ENCODE measurements at regions not wholly inside any gene's neighbourhood (a gene's known extent, or its start where the extent isn't known, plus 50 kb on each side); places are given as distances from the start of the nearest gene placed in this dataset.

GRCh38 chr4:16437836-16438235 lies 211.6 kb upstream of the TAPT1 start:
- intact Hi-C loops (cut with DNase I), result no loop called here
- no peaks in the 10 kb centered on the region for H3K36me3 ChIP-seq
- no peak for DNase-seq
- TF ChIP-seq CTCF (IDR thresholded peaks at IDR 0.05), result no peak
- H3K27me3 ChIP-seq, result no peaks in the 10 kb centered on the region
- no peak for ATAC-seq
- WGBS, 2 donors, result 68 to 73% methylated on average over 2 of the region's 2 CpGs
- H3K9me3 ChIP-seq, result peaks cover 0 to 22% (median 7%) of the 10 kb centered on the region in 11 donors
- H3K27ac ChIP-seq, result peak overlapping the region in 1 of 10 donors; percentile 3
- no peak overlapping the region for H3K4me3 ChIP-seq
- H3K4me1 ChIP-seq, result peaks cover 0 to 12% (median 0%) of the 10 kb centered on the region in 9 donors

GRCh38 chr4:16431866-16432265 lies 205.6 kb upstream of the TAPT1 start:
- no peak overlapping the region for H3K27ac ChIP-seq
- no peaks in the 10 kb centered on the region for H3K27me3 ChIP-seq
- H3K9me3 ChIP-seq, result peaks cover 0 to 17% (median 0%) of the 10 kb centered on the region in 11 donors
- no peaks in the 10 kb centered on the region for H3K36me3 ChIP-seq
- H3K4me3 ChIP-seq, result no peak overlapping the region
- TF ChIP-seq CTCF (IDR thresholded peaks at IDR 0.05), result no peak
- ATAC-seq (no peak), DNase-seq (no peak)
- H3K4me1 ChIP-seq, result no peaks in the 10 kb centered on the region
- intact Hi-C loops (cut with DNase I), result loop anchor here in 1 of 10 donors (2.0 kb wide), 1 partner anchor 147 kb away; no protein-coding TSS in a partner anchor

- Histone ChIP-seq H3K27me3 (no peaks in the 10 kb centered on the region), H3K4me3 (no peak overlapping the region), H3K27ac (peak overlapping the region in 1 of 10 donors; percentile 67), H3K9me3 (peaks cover 0 to 15% (median 0%) of the 10 kb centered on the region in 11 donors), H3K4me1 (peaks cover 0 to 21% (median 0%) of the 10 kb centered on the region in 9 donors), H3K36me3 (no peaks in the 10 kb centered on the region)
- intact Hi-C loops (cut with DNase I), result no loop called here
- peak in 1 of 2 donors; percentile 34 for DNase-seq
- TF ChIP-seq CTCF (IDR thresholded peaks at IDR 0.05), result no peak
- ATAC-seq, result peak in 4 of 8 donors; percentile 15 to 86 (median 82)
Measured at GRCh38 chr4:16418814-16419213, 192.5 kb upstream of the TAPT1 start.

- peak overlapping the region in 1 of 10 donors; percentile 15 for H3K27ac ChIP-seq
- no peaks in the 10 kb centered on the region for H3K36me3 ChIP-seq
- WGBS, 2 donors, result 58 to 69% methylated on average over 4 of the region's 4 CpGs
- peak in 2 of 8 donors; percentile 21 to 69 for ATAC-seq
- intact Hi-C loops (cut with DNase I), result no loop called here
- H3K27me3 ChIP-seq, result no peaks in the 10 kb centered on the region
- no peak for TF ChIP-seq CTCF (IDR thresholded peaks at IDR 0.05)
- H3K4me3 ChIP-seq, result no peak overlapping the region
- H3K4me1 ChIP-seq, result peaks cover 0 to 21% (median 0%) of the 10 kb centered on the region in 9 donors
- peaks cover 0 to 15% (median 0%) of the 10 kb centered on the region in 11 donors for H3K9me3 ChIP-seq
- DNase-seq, result no peak
Measured at GRCh38 chr4:16417198-16417597, 190.9 kb upstream of the TAPT1 start.
